A549 (cell line): ENCODE measurements at regions not wholly inside any gene's neighbourhood (a gene's known extent, or its start where the extent isn't known, plus 50 kb on each side); places are given as distances from the start of the nearest gene placed in this dataset.

ENCODE experiments used
- EHMT2 ChIP-seq: fragments of 200-600 bp; sonication (generic); IDR thresholded peaks from 2 replicates; pipeline ENCODE4 v1.6.1; 2016; ENCODE audit warnings: antibody characterized with exemption, low read depth, mild to moderate bottlenecking, moderate library complexity
- JUNB ChIP-seq: fragments of >200 bp; sonication (Bioruptor Twin); formaldehyde crosslinking; IDR thresholded peaks from 2 replicates; pipeline ENCODE4 v1.6.1; 2016
- NPAS2 ChIP-seq: fragments of 250-450 bp; sonication (Bioruptor Pico); IDR thresholded peaks from 2 replicates; pipeline ENCODE4 v1.8.0; 2022; ENCODE audit warnings: mild to moderate bottlenecking, moderate library complexity, borderline replicate concordance
- POLR2A ChIP-seq: IDR thresholded peaks from 2 replicates; pipeline ENCODE4 v1.6.1; 2012; ENCODE audit warnings: mild to moderate bottlenecking, low read length
- TF ChIP-seq, protein P1 (sequence below): fragments of >200 bp; sonication (Bioruptor Twin); formaldehyde crosslinking; IDR thresholded peaks from 3 replicates; pipeline ENCODE4 v1.5.1; 2016
- TF ChIP-seq, protein P2 (sequence below): fragments of 450-650 bp; IDR thresholded peaks from 2 replicates; pipeline ENCODE4 v1.6.1; 2014; ENCODE audit warnings: antibody characterized with exemption
- TF ChIP-seq, protein P3 (sequence below): fragments of >200 bp; sonication (Bioruptor Twin); formaldehyde crosslinking; IDR thresholded peaks from 3 replicates; pipeline ENCODE4 v1.6.1; 2016

DNA sequence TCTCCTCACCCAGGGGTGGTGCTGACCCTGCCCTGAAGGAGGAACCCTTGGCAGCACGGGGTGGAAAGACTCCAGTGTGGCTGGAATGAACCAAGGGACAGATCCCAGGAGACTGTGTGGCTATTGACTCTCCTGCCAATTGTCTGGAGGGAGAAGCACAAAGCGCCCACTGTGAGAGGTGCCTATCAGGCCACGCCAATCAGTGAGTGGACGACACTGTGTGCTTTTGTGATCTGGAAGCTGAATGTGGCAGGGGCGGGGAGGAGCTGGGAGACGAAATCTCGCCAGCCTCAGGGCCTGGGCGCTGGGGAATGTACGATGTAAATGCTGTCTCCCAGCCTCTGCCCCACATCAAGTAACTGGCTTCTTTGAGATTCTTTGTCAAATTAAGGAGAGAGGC, 167.1 kb downstream of the ZBTB18 start:
- TF ChIP-seq JUNB, result no peak
- TF ChIP-seq POLR2A, result no peak
- no peak for TF ChIP-seq EHMT2
- TF ChIP-seq, protein P1, sequence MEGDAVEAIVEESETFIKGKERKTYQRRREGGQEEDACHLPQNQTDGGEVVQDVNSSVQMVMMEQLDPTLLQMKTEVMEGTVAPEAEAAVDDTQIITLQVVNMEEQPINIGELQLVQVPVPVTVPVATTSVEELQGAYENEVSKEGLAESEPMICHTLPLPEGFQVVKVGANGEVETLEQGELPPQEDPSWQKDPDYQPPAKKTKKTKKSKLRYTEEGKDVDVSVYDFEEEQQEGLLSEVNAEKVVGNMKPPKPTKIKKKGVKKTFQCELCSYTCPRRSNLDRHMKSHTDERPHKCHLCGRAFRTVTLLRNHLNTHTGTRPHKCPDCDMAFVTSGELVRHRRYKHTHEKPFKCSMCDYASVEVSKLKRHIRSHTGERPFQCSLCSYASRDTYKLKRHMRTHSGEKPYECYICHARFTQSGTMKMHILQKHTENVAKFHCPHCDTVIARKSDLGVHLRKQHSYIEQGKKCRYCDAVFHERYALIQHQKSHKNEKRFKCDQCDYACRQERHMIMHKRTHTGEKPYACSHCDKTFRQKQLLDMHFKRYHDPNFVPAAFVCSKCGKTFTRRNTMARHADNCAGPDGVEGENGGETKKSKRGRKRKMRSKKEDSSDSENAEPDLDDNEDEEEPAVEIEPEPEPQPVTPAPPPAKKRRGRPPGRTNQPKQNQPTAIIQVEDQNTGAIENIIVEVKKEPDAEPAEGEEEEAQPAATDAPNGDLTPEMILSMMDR, result no peak
- TF ChIP-seq, protein P2, sequence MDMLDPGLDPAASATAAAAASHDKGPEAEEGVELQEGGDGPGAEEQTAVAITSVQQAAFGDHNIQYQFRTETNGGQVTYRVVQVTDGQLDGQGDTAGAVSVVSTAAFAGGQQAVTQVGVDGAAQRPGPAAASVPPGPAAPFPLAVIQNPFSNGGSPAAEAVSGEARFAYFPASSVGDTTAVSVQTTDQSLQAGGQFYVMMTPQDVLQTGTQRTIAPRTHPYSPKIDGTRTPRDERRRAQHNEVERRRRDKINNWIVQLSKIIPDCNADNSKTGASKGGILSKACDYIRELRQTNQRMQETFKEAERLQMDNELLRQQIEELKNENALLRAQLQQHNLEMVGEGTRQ, result no peak
- TF ChIP-seq, protein P3, sequence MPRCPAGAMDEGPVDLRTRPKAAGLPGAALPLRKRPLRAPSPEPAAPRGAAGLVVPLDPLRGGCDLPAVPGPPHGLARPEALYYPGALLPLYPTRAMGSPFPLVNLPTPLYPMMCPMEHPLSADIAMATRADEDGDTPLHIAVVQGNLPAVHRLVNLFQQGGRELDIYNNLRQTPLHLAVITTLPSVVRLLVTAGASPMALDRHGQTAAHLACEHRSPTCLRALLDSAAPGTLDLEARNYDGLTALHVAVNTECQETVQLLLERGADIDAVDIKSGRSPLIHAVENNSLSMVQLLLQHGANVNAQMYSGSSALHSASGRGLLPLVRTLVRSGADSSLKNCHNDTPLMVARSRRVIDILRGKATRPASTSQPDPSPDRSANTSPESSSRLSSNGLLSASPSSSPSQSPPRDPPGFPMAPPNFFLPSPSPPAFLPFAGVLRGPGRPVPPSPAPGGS, result no peak
- TF ChIP-seq NPAS2, result no peak
